MCF 10A (cell line): ENCODE measurements at regions not wholly inside any gene's neighbourhood (a gene's known extent, or its start where the extent isn't known, plus 50 kb on each side); places are given as distances from the start of the nearest gene placed in this dataset.

Experiments used
- BruUV-seq: library from RNA; stranded (reverse); fragments of 400-500 nt; replicated peaks from 2 replicates; lab custom pipeline; 2021; lab: Mats Ljungman, UMichigan
- CTCF ChIA-PET: fragments of 300-600 bp; sonication (Branson Sonifier 250); formaldehyde crosslinking; extraction: SDS; loops from one replicate; lab custom pipeline; 2021; ENCODE audit warnings: antibody characterized with exemption, inconsistent platforms; lab: Yijun Ruan, JAX
- POLR2A ChIA-PET: fragments of 300-600, 350-650 bp; sonication (Branson Sonifier 250); formaldehyde crosslinking; extraction: SDS; loops from one replicate; lab custom pipeline; 2020; ENCODE audit warnings: antibody characterized with exemption, inconsistent platforms; lab: Yijun Ruan, JAX
- DNase-seq: peaks from one replicate; pipeline ENCODE4 v3.0.0-alpha.2; 2018; ENCODE audit not compliant: unreplicated experiment
- H3K27ac Mint-ChIP-seq: one replicate; pipeline ENCODE4 v1.8.0; 2022; ENCODE audit warnings: mild to moderate bottlenecking, low read depth, mixed read lengths; ENCODE audit not compliant: unreplicated experiment
- H3K27me3 Mint-ChIP-seq: one replicate; pipeline ENCODE4 v1.8.0; 2022; ENCODE audit warnings: mixed read lengths; ENCODE audit not compliant: insufficient read depth, unreplicated experiment
- H3K36me3 Mint-ChIP-seq: one replicate; pipeline ENCODE4 v1.8.0; 2022; ENCODE audit warnings: mild to moderate bottlenecking, moderate library complexity, mixed read lengths; ENCODE audit not compliant: insufficient read depth, unreplicated experiment
- H3K4me1 Mint-ChIP-seq: one replicate; pipeline ENCODE4 v1.8.0; 2022; ENCODE audit warnings: mixed read lengths; ENCODE audit not compliant: insufficient read depth, unreplicated experiment
- H3K4me3 Mint-ChIP-seq: one replicate; pipeline ENCODE4 v1.8.0; 2022; ENCODE audit warnings: mild to moderate bottlenecking, moderate library complexity, mixed read lengths; ENCODE audit not compliant: unreplicated experiment
- H3K9me3 Mint-ChIP-seq: one replicate; pipeline ENCODE4 v1.8.0; 2022; ENCODE audit warnings: mixed read lengths; ENCODE audit not compliant: unreplicated experiment
- intact Hi-C: fragments of 100-400 bp; cut with micrococcal nuclease; formaldehyde crosslinking; loops from 2 replicates; pipeline ENCODE4 v1.14.1; 2022
- TF ChIP-seq, protein P1 (sequence below): fragments of 200-600 bp; IDR thresholded peaks from one replicate; pipeline ENCODE4 v1.8.0; 2022; ENCODE audit warnings: antibody characterized with exemption, mild to moderate bottlenecking; ENCODE audit not compliant: unreplicated experiment

DNA sequence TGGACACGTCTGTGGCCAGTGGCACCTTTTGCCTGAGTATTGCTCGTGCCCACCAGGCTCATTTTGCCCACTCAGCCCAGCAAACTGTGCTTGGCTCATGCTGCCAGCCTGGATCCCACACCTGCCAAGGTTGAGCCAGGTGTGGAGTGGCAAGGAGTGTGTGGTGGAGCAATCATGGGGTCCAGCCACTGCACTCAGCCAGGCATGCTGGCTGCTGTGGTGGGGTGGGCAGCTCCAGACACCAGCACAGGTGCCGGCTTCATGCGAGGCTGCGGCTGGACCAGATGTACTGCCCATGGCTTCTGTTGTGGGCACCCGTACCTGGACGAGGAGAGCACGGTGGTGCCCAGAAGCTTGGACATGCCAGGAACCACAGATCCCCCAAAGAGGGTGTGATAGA, 364.1 kb downstream of the TMEM38B start:
- H3K36me3 Mint-ChIP-seq = no peaks in the 10 kb centered on the region
- H3K4me1 Mint-ChIP-seq = no peaks in the 10 kb centered on the region
- DNase-seq = no peak
- POLR2A ChIA-PET = no interaction called here
- TF ChIP-seq, protein P1, sequence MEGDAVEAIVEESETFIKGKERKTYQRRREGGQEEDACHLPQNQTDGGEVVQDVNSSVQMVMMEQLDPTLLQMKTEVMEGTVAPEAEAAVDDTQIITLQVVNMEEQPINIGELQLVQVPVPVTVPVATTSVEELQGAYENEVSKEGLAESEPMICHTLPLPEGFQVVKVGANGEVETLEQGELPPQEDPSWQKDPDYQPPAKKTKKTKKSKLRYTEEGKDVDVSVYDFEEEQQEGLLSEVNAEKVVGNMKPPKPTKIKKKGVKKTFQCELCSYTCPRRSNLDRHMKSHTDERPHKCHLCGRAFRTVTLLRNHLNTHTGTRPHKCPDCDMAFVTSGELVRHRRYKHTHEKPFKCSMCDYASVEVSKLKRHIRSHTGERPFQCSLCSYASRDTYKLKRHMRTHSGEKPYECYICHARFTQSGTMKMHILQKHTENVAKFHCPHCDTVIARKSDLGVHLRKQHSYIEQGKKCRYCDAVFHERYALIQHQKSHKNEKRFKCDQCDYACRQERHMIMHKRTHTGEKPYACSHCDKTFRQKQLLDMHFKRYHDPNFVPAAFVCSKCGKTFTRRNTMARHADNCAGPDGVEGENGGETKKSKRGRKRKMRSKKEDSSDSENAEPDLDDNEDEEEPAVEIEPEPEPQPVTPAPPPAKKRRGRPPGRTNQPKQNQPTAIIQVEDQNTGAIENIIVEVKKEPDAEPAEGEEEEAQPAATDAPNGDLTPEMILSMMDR = no peak
- H3K4me3 Mint-ChIP-seq = no peak overlapping the region
- BruUV-seq = no TSS peak
- CTCF ChIA-PET = interaction anchor here (0.6 to 1.1 kb wide), 2 partner anchors 9 to 749 kb away, joined by 3 read pairs; no protein-coding TSS in a partner anchor
- H3K27me3 Mint-ChIP-seq = no peaks in the 10 kb centered on the region
- peaks cover 15% of the 10 kb centered on the region for H3K9me3 Mint-ChIP-seq
- intact Hi-C loops = no loop called here
- no peak overlapping the region for H3K27ac Mint-ChIP-seq

DNA sequence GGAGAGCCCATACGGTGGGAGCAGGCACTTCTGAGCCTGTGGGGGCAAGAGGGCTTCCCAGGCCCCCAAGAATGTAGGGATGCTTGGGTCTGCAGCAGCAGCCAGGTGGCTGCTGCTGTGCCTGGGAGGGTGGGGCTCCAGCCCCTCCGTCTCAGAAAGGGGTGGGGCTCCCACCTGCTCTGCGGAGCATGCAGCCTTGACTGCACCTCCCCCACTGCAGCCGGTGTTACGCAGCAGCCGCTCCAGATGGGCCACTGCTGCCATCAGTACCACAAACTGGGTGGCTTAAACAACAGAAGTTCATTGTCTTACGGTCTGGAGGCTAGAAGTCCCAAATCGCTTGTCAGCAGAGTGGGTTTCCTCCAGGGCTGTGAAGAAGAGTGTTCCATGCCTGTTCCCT, 365.5 kb downstream of the TMEM38B start:
- BruUV-seq = no TSS peak
- ChIA-PET CTCF (interaction anchor here (0.7 kb wide), 1 partner anchor 78 kb away, joined by 3 read pairs; no protein-coding TSS in a partner anchor), POLR2A (no interaction called here)
- no peak overlapping the region for H3K4me3 Mint-ChIP-seq
- TF ChIP-seq, protein P1 = no peak
- H3K27ac Mint-ChIP-seq = no peak overlapping the region
- no peaks in the 10 kb centered on the region for H3K36me3 Mint-ChIP-seq
- H3K9me3 Mint-ChIP-seq = peaks cover 10% of the 10 kb centered on the region
- intact Hi-C loops = no loop called here
- no peak for DNase-seq
- H3K27me3 Mint-ChIP-seq = no peaks in the 10 kb centered on the region
- no peaks in the 10 kb centered on the region for H3K4me1 Mint-ChIP-seq

DNA sequence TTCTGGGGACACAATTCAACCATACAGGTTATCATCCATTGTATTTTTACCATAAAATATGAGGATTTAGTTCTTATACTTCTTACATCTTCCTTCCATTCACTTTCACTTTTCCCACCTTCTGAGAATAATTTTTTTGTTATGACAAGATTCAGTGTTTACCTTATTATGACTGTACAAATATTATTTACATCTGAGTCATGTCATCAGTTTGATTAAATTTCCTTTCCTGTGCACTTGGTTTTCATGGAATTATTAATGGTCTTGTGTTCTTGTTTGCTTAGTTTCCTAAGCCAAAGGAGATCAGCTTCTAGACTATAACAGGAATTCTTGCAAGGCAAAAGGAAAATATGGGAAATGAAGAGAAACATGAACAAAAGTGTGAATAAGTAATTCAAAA, 366.5 kb downstream of the TMEM38B start:
- Mint-ChIP-seq H3K4me1 (no peaks in the 10 kb centered on the region), H3K36me3 (no peaks in the 10 kb centered on the region), H3K27me3 (no peaks in the 10 kb centered on the region), H3K27ac (no peak overlapping the region), H3K4me3 (no peak overlapping the region), H3K9me3 (peaks cover 7% of the 10 kb centered on the region)
- TF ChIP-seq, protein P1 = no peak
- DNase-seq = no peak
- no TSS peak for BruUV-seq
- ChIA-PET CTCF (no interaction called here), POLR2A (no interaction called here)
- intact Hi-C loops = no loop called here

DNA sequence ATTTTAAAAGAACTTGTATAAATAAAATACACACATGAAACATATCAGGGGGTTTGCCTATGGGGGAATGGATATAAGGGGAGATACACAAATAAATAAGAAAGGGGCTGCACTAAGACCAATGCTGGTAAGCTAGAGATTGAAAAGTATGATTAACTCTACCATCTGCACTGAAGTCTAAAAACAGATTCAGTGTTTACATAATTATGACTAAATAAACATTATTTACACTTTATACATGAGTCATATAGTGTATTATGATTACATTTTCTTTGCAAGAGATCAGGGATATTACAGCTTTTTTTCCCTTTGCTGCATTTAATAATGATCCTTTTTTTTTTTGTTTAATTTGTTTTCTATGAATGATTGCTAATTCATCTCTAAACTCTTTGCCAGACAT, 367.9 kb downstream of the TMEM38B start:
- H3K27ac Mint-ChIP-seq = no peak overlapping the region
- H3K4me3 Mint-ChIP-seq = no peak overlapping the region
- TF ChIP-seq, protein P1 = no peak
- peaks cover 6% of the 10 kb centered on the region for H3K9me3 Mint-ChIP-seq
- intact Hi-C loops = no loop called here
- no peaks in the 10 kb centered on the region for H3K36me3 Mint-ChIP-seq
- H3K27me3 Mint-ChIP-seq = no peaks in the 10 kb centered on the region
- CTCF ChIA-PET = interaction anchor here (0.5 to 1.2 kb wide), 2 partner anchors 163 to 219 kb away, joined by 3 read pairs; no protein-coding TSS in a partner anchor
- no peaks in the 10 kb centered on the region for H3K4me1 Mint-ChIP-seq
- no TSS peak for BruUV-seq
- no peak for DNase-seq
- POLR2A ChIA-PET = no interaction called here
